ENCODE measurements at regions not wholly inside any gene's neighbourhood (a gene's known extent, or its start where the extent isn't known, plus 50 kb on each side); places are given as distances from the start of the nearest gene placed in this dataset.
"Not testable (repeated sequence)": the region's sequence is repeated elsewhere in the genome, so short reads cannot be mapped to it uniquely, and the experiment has no call there.

GRCh38 chr5:109567374-109568044 is 122.2 kb upstream of the MAN2A1 start:
- no peak for FAIRE-seq
- no peak for TF ChIP-seq POLR2A (IDR thresholded peaks at IDR 0.05; ENCODE audit: low read depth, low read length)
- no peak for DNase-seq (ENCODE audit: insufficient read length, low spot score)

- FAIRE-seq = no peak
- TF ChIP-seq POLR2A (IDR thresholded peaks at IDR 0.05; ENCODE audit: low read depth, low read length) = no peak
- no peak for DNase-seq (ENCODE audit: insufficient read length, low spot score)
These were observed 123.4 kb upstream of the MAN2A1 start for GRCh38 chr5:109566361-109566760.

- no peak for FAIRE-seq
- no peak for TF ChIP-seq POLR2A (IDR thresholded peaks at IDR 0.05; ENCODE audit: low read depth, low read length)
- DNase-seq (ENCODE audit: insufficient read length, low spot score) = no peak
These were observed 126.0 kb upstream of the MAN2A1 start for GRCh38 chr5:109563739-109564138.

- FAIRE-seq = no peak
- TF ChIP-seq POLR2A (IDR thresholded peaks at IDR 0.05; ENCODE audit: low read depth, low read length) = no peak
- no peak for DNase-seq (ENCODE audit: insufficient read length, low spot score)
These were observed 126.5 kb upstream of the MAN2A1 start for GRCh38 chr5:109563189-109563588.

GRCh38 chr5:109562441-109562840 is 127.3 kb upstream of the MAN2A1 start:
- no peak for TF ChIP-seq POLR2A (IDR thresholded peaks at IDR 0.05; ENCODE audit: low read depth, low read length)
- FAIRE-seq (no peak), DNase-seq (ENCODE audit: insufficient read length, low spot score) (no peak)

- FAIRE-seq (no peak), DNase-seq (ENCODE audit: insufficient read length, low spot score) (no peak)
- TF ChIP-seq POLR2A (IDR thresholded peaks at IDR 0.05; ENCODE audit: low read depth, low read length) = no peak
These were observed 128.3 kb upstream of the MAN2A1 start for GRCh38 chr5:109561447-109561846.

GRCh38 chr5:109560554-109560953 is 129.2 kb upstream of the MAN2A1 start:
- TF ChIP-seq POLR2A (IDR thresholded peaks at IDR 0.05; ENCODE audit: low read depth, low read length) = no peak
- no peak for DNase-seq (ENCODE audit: insufficient read length, low spot score)
- FAIRE-seq = no peak

GRCh38 chr5:109558952-109559351 is 130.8 kb upstream of the MAN2A1 start:
- DNase-seq (ENCODE audit: insufficient read length, low spot score) (no peak), FAIRE-seq (no peak)
- no peak for TF ChIP-seq POLR2A (IDR thresholded peaks at IDR 0.05; ENCODE audit: low read depth, low read length)

GRCh38 chr5:109558364-109558763 is 131.4 kb upstream of the MAN2A1 start:
- FAIRE-seq = no peak
- no peak for TF ChIP-seq POLR2A (IDR thresholded peaks at IDR 0.05; ENCODE audit: low read depth, low read length)

GRCh38 chr5:109553846-109554245 is 135.9 kb upstream of the MAN2A1 start:
- FAIRE-seq (no peak), DNase-seq (ENCODE audit: insufficient read length, low spot score) (no peak)
- no peak for TF ChIP-seq POLR2A (IDR thresholded peaks at IDR 0.05; ENCODE audit: low read depth, low read length)

More at GRCh38 chr5:109558364-109558763, 131.4 kb upstream of the MAN2A1 start:
- DNase-seq (ENCODE audit: insufficient read length, low spot score) = no peak

GRCh38 chr5:109551234-109551633 is 138.5 kb upstream of the MAN2A1 start:
- DNase-seq (ENCODE audit: insufficient read length, low spot score); FAIRE-seq: not testable (repeated sequence)

- FAIRE-seq = no peak
- TF ChIP-seq POLR2A (IDR thresholded peaks at IDR 0.05; ENCODE audit: low read depth, low read length) = no peak
- no peak for DNase-seq (ENCODE audit: insufficient read length, low spot score)
These were observed 139.7 kb upstream of the MAN2A1 start for GRCh38 chr5:109550077-109550476.

GRCh38 chr5:109546461-109546860 is 136.7 kb upstream of the PJA2 start:
- FAIRE-seq (no peak), DNase-seq (ENCODE audit: insufficient read length, low spot score) (no peak)
- no peak for TF ChIP-seq POLR2A (IDR thresholded peaks at IDR 0.05; ENCODE audit: low read depth, low read length)

GRCh38 chr5:109544873-109545272 is 135.1 kb upstream of the PJA2 start:
- not testable (repeated sequence) for DNase-seq (ENCODE audit: insufficient read length, low spot score); FAIRE-seq

GRCh38 chr5:109538692-109539091 is 128.9 kb upstream of the PJA2 start:
- DNase-seq (ENCODE audit: insufficient read length, low spot score); FAIRE-seq: not testable (repeated sequence)

GRCh38 chr5:109535090-109535489 is 125.3 kb upstream of the PJA2 start:
- FAIRE-seq; DNase-seq (ENCODE audit: insufficient read length, low spot score): not testable (repeated sequence)

All from H54 (cell line).